Calu3 (cell line): ENCODE measurements at regions not wholly inside any gene's neighbourhood (a gene's known extent, or its start where the extent isn't known, plus 50 kb on each side); places are given as distances from the start of the nearest gene placed in this dataset.
"Not testable (repeated sequence)": the region's sequence is repeated elsewhere in the genome, so short reads cannot be mapped to it uniquely, and the experiment has no call there.

ENCODE experiments used
- BruUV-seq: library from RNA; stranded (reverse); fragments of 400-500 nt; replicated peaks from 2 replicates; lab custom pipeline; 2021; lab: Mats Ljungman, UMichigan
- CTCF ChIA-PET: fragments of 300-600 bp; sonication (Branson Sonifier 250); formaldehyde crosslinking; loops from one replicate; lab custom pipeline; 2022; ENCODE audit warnings: antibody characterized with exemption; lab: Charles Lee
- DNase-seq: peaks from one replicate; pipeline ENCODE4 v3.0.0; 2022
- H3K27ac Mint-ChIP-seq: one replicate; pipeline ENCODE4 v1.8.0; 2022; ENCODE audit warnings: mixed read lengths; ENCODE audit not compliant: unreplicated experiment
- H3K27me3 Mint-ChIP-seq: one replicate; pipeline ENCODE4 v1.8.0; 2022; ENCODE audit warnings: mixed read lengths; ENCODE audit not compliant: unreplicated experiment
- H3K36me3 Mint-ChIP-seq: one replicate; pipeline ENCODE4 v1.8.0; 2022; ENCODE audit warnings: mild to moderate bottlenecking, moderate library complexity, mixed read lengths; ENCODE audit not compliant: insufficient read depth, unreplicated experiment
- H3K4me1 Mint-ChIP-seq: one replicate; pipeline ENCODE4 v1.8.0; 2022; ENCODE audit warnings: mild to moderate bottlenecking, low read depth, mixed read lengths; ENCODE audit not compliant: unreplicated experiment
- H3K4me3 Mint-ChIP-seq: one replicate; pipeline ENCODE4 v1.8.0; 2022; ENCODE audit warnings: mild to moderate bottlenecking, low read depth, moderate library complexity, mixed read lengths; ENCODE audit not compliant: unreplicated experiment
- H3K9me3 Mint-ChIP-seq: one replicate; pipeline ENCODE4 v1.8.0; 2022; ENCODE audit warnings: low read depth, mixed read lengths; ENCODE audit not compliant: unreplicated experiment
- CTCF ChIP-seq: fragments of 200-600 bp; IDR thresholded peaks from one replicate; pipeline ENCODE4 v1.8.0; 2022; ENCODE audit warnings: antibody characterized with exemption; ENCODE audit not compliant: unreplicated experiment
- intact Hi-C: fragments of 100-400 bp; cut with micrococcal nuclease; formaldehyde crosslinking; loops from one replicate; pipeline ENCODE4 v1.10.0; 2022; ENCODE audit not compliant: unreplicated experiment

- no peak for TF ChIP-seq CTCF
- Mint-ChIP-seq H3K27ac (peak overlapping the region; percentile 20), H3K27me3 (no peaks in the 10 kb centered on the region), H3K9me3 (no peaks in the 10 kb centered on the region), H3K4me3 (no peak overlapping the region), H3K4me1 (peaks cover 34% of the 10 kb centered on the region), H3K36me3 (peaks cover 5% of the 10 kb centered on the region)
- intact Hi-C loops = no loop called here
- CTCF ChIA-PET = interaction anchor here (2.0 kb wide), 1 partner anchor 66 kb away, joined by 8 read pairs; no protein-coding TSS in a partner anchor
- DNase-seq = no peak
- BruUV-seq = no TSS peak
Observed at GRCh38 chr1:168408539-168408865, 127.8 kb downstream of the TBX19 start.

GRCh38 chr1:168407832-168408538, 127.3 kb downstream of the TBX19 start:
- intact Hi-C loops = no loop called here
- Mint-ChIP-seq H3K36me3 (peaks cover 5% of the 10 kb centered on the region), H3K9me3 (no peaks in the 10 kb centered on the region), H3K4me1 (peaks cover 34% of the 10 kb centered on the region), H3K27me3 (no peaks in the 10 kb centered on the region), H3K4me3 (no peak overlapping the region), H3K27ac (peak overlapping the region; percentile 20)
- no peak for DNase-seq
- CTCF ChIA-PET = interaction anchor here (2.0 kb wide), 1 partner anchor 65 kb away, joined by 8 read pairs; no protein-coding TSS in a partner anchor
- no peak for TF ChIP-seq CTCF
- BruUV-seq = no TSS peak

GRCh38 chr1:168405906-168406549, 125.4 kb downstream of the TBX19 start:
- intact Hi-C loops = no loop called here
- Mint-ChIP-seq H3K27ac (no peak overlapping the region), H3K4me3 (no peak overlapping the region), H3K27me3 (no peaks in the 10 kb centered on the region), H3K9me3 (no peaks in the 10 kb centered on the region), H3K4me1 (peaks cover 34% of the 10 kb centered on the region), H3K36me3 (peaks cover 5% of the 10 kb centered on the region)
- CTCF ChIA-PET = no interaction called here
- BruUV-seq = no TSS peak
- TF ChIP-seq CTCF = no peak
- DNase-seq = no peak

GRCh38 chr1:168403140-168403539, 122.5 kb downstream of the TBX19 start:
- TF ChIP-seq CTCF = no peak
- BruUV-seq = no TSS peak
- H3K27ac Mint-ChIP-seq = no peak overlapping the region
- intact Hi-C loops = no loop called here
- H3K4me3 Mint-ChIP-seq = no peak overlapping the region
- no peak for DNase-seq
- CTCF ChIA-PET = no interaction called here
- peaks cover under 1% of the 10 kb centered on the region for H3K36me3 Mint-ChIP-seq
- H3K9me3 Mint-ChIP-seq = no peaks in the 10 kb centered on the region
- H3K27me3 Mint-ChIP-seq = no peaks in the 10 kb centered on the region
- H3K4me1 Mint-ChIP-seq = peaks cover 28% of the 10 kb centered on the region

- H3K27me3 Mint-ChIP-seq, DNase-seq, BruUV-seq, intact Hi-C loops, H3K9me3 Mint-ChIP-seq, CTCF ChIA-PET, H3K27ac Mint-ChIP-seq, H3K4me3 Mint-ChIP-seq, H3K36me3 Mint-ChIP-seq: not testable (repeated sequence)
- peaks cover 25% of the 10 kb centered on the region for H3K4me1 Mint-ChIP-seq
Observed at GRCh38 chr1:168402466-168402865, 121.8 kb downstream of the TBX19 start.
